Epithelial cell of esophagus (primary cell): ENCODE measurements at regions not wholly inside any gene's neighbourhood (a gene's known extent, or its start where the extent isn't known, plus 50 kb on each side); places are given as distances from the start of the nearest gene placed in this dataset.

Experiments used
- DNase-seq: peaks from one replicate; pipeline ENCODE4 v3.0.0; 2010; ENCODE audit warnings: low read depth
- H3K4me3 ChIP-seq: 2 replicates; pipeline ENCODE4 v1.5.1; 2011; ENCODE audit warnings: mild to moderate bottlenecking, low read length, control low read depth
- TF ChIP-seq, protein P1 (sequence below): IDR thresholded peaks from 2 replicates; pipeline ENCODE4 v1.5.1; 2011; ENCODE audit warnings: low read depth, mild to moderate bottlenecking, low read length, control low read depth, inconsistent platforms; ENCODE audit not compliant: insufficient read depth; ENCODE audit errors: missing control alignments

DNA sequence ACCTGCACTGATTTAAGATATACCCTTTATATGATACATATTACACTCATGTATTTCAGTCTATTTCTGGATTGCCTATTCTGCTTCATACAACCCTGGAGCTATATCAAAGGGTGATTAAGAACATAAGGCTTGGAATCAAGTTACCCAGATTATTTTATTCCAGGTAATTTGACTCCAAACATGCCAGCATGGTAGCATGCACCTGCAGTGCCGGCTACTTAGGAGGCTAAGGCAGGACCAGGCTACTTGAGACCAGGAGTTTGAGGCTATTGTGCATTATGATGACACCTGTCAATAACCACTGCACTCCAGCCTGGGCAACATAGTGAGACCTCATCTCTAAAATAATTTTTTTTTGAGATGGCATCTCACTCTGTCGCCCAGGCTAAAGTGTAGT lies 50.4 kb upstream of the NEO1 start:
- DNase-seq, result no peak
- TF ChIP-seq, protein P1, sequence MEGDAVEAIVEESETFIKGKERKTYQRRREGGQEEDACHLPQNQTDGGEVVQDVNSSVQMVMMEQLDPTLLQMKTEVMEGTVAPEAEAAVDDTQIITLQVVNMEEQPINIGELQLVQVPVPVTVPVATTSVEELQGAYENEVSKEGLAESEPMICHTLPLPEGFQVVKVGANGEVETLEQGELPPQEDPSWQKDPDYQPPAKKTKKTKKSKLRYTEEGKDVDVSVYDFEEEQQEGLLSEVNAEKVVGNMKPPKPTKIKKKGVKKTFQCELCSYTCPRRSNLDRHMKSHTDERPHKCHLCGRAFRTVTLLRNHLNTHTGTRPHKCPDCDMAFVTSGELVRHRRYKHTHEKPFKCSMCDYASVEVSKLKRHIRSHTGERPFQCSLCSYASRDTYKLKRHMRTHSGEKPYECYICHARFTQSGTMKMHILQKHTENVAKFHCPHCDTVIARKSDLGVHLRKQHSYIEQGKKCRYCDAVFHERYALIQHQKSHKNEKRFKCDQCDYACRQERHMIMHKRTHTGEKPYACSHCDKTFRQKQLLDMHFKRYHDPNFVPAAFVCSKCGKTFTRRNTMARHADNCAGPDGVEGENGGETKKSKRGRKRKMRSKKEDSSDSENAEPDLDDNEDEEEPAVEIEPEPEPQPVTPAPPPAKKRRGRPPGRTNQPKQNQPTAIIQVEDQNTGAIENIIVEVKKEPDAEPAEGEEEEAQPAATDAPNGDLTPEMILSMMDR, result no peak
- H3K4me3 ChIP-seq, result no peak overlapping the region

DNA sequence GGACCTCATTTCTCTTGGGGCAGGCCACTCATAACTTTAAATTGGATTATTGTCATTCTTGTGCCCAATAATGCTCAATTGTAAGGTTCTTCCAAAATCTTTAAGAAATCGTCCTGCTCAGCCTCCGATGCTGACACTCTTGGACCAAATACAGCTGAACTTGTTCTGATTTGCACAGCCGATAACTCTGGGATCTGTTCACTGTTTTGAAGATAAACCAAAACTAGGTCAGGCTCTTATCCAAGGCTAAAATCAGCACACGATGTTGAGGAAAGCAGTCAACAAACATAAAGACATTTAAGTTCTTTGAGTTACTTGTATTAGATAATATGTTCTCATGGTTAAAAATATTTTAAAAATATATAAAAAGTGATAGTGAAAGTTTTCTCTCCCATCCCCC lies 52.0 kb upstream of the NEO1 start:
- TF ChIP-seq, protein P1, result no peak
- DNase-seq, result no peak
- H3K4me3 ChIP-seq, result no peak overlapping the region

DNA sequence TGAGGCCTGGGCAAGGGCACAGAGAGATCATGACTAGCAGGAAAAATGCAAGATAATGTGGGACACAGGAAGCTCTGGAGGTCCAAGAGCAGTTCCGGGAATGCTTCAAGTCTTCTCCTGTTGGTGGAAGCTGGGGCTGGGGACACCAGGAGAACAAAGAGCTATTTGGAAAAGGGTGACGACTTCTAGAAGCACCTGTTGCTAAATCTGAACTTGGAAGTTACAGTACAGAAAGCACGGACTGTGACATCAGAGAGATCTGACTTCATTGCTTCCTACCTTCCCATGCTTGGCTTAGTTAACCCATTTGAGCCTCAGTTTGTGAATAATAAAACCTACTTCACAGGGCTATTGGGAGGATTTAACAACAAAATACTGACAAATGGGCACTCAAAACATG lies 52.7 kb upstream of the NEO1 start:
- DNase-seq, result no peak
- H3K4me3 ChIP-seq, result no peak overlapping the region
- TF ChIP-seq, protein P1, result no peak

DNA sequence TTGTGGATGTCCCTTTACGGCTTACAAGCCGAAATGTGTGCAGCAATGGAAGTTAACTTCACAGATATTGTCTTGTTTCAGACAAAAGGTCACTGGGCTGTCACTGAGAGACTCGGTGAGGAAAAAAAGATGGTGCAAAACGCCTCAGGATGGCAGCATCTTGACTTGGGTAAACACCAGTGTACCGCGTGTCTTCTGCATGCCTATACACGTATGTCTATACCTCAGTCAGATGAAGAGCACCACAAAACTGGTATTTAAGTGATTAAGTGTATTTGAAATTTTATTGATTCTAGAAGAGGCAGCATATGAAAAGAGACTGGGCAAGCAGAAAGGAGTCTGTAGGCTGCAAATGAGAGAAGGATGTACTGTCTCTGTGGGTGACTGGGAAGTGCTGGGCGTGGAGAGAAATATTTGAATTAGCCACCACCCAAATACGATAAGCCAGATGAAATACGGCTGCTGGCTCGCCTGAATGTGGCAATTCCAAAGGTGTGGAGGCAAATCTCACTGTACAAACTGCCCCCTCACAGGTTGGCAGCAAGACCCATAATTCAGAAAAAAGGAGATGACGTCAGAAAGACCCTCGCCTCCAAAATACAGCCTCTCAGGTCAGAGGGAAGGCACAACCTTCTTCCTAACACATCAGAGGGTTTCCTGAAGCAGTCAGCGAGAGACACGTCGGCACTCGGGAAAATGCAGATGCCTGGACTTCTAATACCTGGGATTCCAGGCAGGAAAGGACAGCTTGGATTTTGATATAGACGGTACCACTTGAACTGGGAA lies 53.4 kb upstream of the NEO1 start:
- DNase-seq, result peak; percentile 75
- no peak overlapping the region for H3K4me3 ChIP-seq
- TF ChIP-seq, protein P1, result no peak

DNA sequence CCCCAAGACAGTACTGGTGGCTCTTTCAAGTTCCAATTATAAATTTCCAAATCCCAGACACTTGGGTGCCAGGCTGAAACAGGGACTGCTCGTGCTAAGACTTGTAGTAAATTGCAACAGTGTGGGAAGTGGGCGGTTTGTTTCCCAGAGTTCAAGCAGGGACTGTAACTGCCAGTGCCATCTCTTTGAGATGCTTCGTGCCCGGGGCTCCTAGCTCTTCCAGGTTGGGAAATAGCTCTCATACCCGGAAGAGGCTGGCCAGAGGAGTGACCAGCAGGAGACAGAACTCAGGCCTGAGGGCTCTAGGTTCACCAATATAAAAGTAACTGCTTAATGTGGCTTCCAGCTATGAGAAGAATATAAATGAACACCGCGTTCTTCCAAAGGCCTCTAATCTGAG lies 54.0 kb upstream of the NEO1 start:
- DNase-seq, result peak; percentile 88
- no peak overlapping the region for H3K4me3 ChIP-seq
- TF ChIP-seq, protein P1, result no peak

DNA sequence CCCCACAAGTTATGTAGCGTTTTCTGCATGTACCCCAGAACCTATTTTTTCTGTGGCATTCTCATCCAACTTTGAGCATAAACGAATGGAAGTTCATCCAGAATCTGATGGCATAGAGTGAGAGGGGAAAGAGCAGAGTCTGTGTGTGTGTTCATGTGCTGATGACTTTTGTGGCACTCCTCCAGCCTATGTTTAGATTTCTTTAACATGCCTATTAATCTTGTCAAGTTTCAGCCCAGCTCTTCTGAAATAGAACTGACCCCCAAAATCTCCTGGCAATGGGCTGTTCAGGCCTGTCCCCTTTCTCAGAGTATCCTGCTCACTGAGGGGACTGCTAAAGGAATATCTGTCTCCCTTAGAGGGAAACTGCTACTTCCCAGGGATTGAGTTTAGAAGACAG lies 56.4 kb upstream of the NEO1 start:
- H3K4me3 ChIP-seq, result no peak overlapping the region
- TF ChIP-seq, protein P1, result no peak
- DNase-seq, result no peak
